Gastrocnemius medialis (tissue), 4 donors: ENCODE measurements at regions not wholly inside any gene's neighbourhood (a gene's known extent, or its start where the extent isn't known, plus 50 kb on each side); places are given as distances from the start of the nearest gene placed in this dataset.

Source experiments
- ATAC-seq, 2 donors: fragments of 150-250 bp; one replicate each; pipeline ENCODE4 v1.9.1; 2016
- DNase-seq, 2 donors: peaks; one replicate each; pipeline ENCODE4 v3.0.0-alpha.2; 2019
- H3K27ac ChIP-seq, 4 donors: fragments of 200-600 bp; sonication (generic); 1 replicate in 1 of 4; 2 replicates in 3 of 4; pipeline ENCODE4 v1.5.1; 2016 to 2018; ENCODE audit warnings: mild to moderate bottlenecking in 2 of 4, moderate library complexity in 1 of 4
- H3K27me3 ChIP-seq, 3 donors: fragments of 200-600 bp; sonication (generic) in 2 of 3; 1 replicate in 1 of 3; 2 replicates in 2 of 3; pipeline versions ENCODE4 v1.5.1 to v1.6.0; 2016 to 2019; ENCODE audit warnings: mild to moderate bottlenecking in 1 of 3, moderate library complexity in 1 of 3
- H3K36me3 ChIP-seq, 2 donors: fragments of 200-600 bp; sonication (generic) in 1 of 2; one replicate each; pipeline ENCODE4 v1.5.1; 2017 to 2018
- H3K4me1 ChIP-seq, 2 donors: fragments of 200-600 bp; sonication (generic) in 1 of 2; one replicate each; pipeline ENCODE4 v1.5.1; 2016 to 2017; ENCODE audit warnings: mild to moderate bottlenecking in 2 of 2
- H3K4me3 ChIP-seq, 4 donors: fragments of 200-600 bp; sonication (generic) in 3 of 4; 1 replicate in 1 of 4; 2 replicates in 3 of 4; pipeline ENCODE4 v1.5.1; 2016 to 2019; ENCODE audit warnings: mild to moderate bottlenecking in 2 of 4
- H3K9me3 ChIP-seq, 3 donors: fragments of 200-600 bp; sonication (generic) in 2 of 3; 1 replicate in 1 of 3; 2 replicates in 2 of 3; pipeline ENCODE4 v1.5.1; 2016 to 2019
- POLR2A ChIP-seq, 2 donors: fragments of 450-650 bp; IDR thresholded peaks; one replicate each; pipeline ENCODE4 v1.6.1; 2017; ENCODE audit warnings: antibody characterized with exemption in 2 of 2, mild to moderate bottlenecking in 2 of 2, moderate library complexity in 2 of 2
- in situ Hi-C, 4 donors: fragments of 200-750 bp; cut with MboI; loops; one replicate each; pipeline versions ENCODE4 v1.15.0 to v1.8.0; 2017; ENCODE audit warnings: low sequenced_read_pairs in 4 of 4
- intact Hi-C: fragments of 100-400 bp; cut with DNase I; formaldehyde crosslinking; loops from one replicate; pipeline ENCODE4 v1.15.1; 2023; ENCODE audit warnings: low total_unique reads
- TF ChIP-seq, protein P1 (sequence below), 5 experiments: fragments of 450-650 bp in 3 of 5; fragments of 200-600 bp in 2 of 5; sonication (generic) in 2 of 5; IDR thresholded peaks in 4 of 5; conservative IDR thresholded peaks in 1 of 5; 1 replicate in 4 of 5; 2 replicates in 1 of 5; pipeline ENCODE4 v1.5.1; 2016 to 2019; ENCODE audit warnings: antibody characterized with exemption in 5 of 5, mild to moderate bottlenecking in 3 of 5, moderate library complexity in 3 of 5

GRCh38 chr6:56890066-56890465, 64.8 kb upstream of the BEND6 start:
- no peak for TF ChIP-seq POLR2A (IDR thresholded peaks at IDR 0.05)
- TF ChIP-seq, protein P1, sequence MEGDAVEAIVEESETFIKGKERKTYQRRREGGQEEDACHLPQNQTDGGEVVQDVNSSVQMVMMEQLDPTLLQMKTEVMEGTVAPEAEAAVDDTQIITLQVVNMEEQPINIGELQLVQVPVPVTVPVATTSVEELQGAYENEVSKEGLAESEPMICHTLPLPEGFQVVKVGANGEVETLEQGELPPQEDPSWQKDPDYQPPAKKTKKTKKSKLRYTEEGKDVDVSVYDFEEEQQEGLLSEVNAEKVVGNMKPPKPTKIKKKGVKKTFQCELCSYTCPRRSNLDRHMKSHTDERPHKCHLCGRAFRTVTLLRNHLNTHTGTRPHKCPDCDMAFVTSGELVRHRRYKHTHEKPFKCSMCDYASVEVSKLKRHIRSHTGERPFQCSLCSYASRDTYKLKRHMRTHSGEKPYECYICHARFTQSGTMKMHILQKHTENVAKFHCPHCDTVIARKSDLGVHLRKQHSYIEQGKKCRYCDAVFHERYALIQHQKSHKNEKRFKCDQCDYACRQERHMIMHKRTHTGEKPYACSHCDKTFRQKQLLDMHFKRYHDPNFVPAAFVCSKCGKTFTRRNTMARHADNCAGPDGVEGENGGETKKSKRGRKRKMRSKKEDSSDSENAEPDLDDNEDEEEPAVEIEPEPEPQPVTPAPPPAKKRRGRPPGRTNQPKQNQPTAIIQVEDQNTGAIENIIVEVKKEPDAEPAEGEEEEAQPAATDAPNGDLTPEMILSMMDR (IDR thresholded peaks at IDR 0.05 in 4 of 5, conservative IDR thresholded peaks at IDR 0.05 in 1 of 5): no peak
- no peaks in the 10 kb centered on the region for H3K4me1 ChIP-seq
- H3K9me3 ChIP-seq: no peaks in the 10 kb centered on the region
- no peaks in the 10 kb centered on the region for H3K36me3 ChIP-seq
- no peak overlapping the region for H3K27ac ChIP-seq
- ATAC-seq: no peak
- intact Hi-C loops (no loop called here), in situ Hi-C loops (no loop called here)
- no peaks in the 10 kb centered on the region for H3K27me3 ChIP-seq
- H3K4me3 ChIP-seq: no peak overlapping the region
- DNase-seq: no peak

DNA sequence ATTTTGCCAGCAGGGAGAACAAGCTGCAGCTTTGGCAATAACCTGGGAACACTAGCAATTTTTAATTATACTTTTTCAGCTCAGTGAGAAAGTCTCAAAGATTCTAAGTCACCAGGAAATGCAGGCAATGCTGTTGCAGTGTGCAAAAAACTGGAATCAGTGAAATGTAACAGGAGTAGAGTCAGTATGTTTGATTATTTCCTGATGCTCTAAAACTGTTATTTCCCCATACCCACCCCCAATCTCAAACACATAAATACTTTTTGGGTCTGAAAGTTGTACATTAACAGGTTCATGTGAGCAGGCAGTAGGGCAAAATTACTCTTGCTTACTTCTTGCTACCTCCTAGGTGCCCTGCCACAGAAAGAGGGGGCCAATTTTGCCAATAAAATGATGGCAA, 65.4 kb upstream of the BEND6 start:
- ATAC-seq (no peak), DNase-seq (no peak)
- in situ Hi-C loops: no loop called here
- Histone ChIP-seq H3K27me3 (no peaks in the 10 kb centered on the region), H3K9me3 (no peaks in the 10 kb centered on the region), H3K4me1 (no peaks in the 10 kb centered on the region), H3K27ac (no peak overlapping the region), H3K36me3 (no peaks in the 10 kb centered on the region), H3K4me3 (no peak overlapping the region)
- intact Hi-C loops: no loop called here
- TF ChIP-seq POLR2A (IDR thresholded peaks at IDR 0.05): no peak
- TF ChIP-seq, protein P1 (IDR thresholded peaks at IDR 0.05 in 4 of 5, conservative IDR thresholded peaks at IDR 0.05 in 1 of 5): no peak

DNA sequence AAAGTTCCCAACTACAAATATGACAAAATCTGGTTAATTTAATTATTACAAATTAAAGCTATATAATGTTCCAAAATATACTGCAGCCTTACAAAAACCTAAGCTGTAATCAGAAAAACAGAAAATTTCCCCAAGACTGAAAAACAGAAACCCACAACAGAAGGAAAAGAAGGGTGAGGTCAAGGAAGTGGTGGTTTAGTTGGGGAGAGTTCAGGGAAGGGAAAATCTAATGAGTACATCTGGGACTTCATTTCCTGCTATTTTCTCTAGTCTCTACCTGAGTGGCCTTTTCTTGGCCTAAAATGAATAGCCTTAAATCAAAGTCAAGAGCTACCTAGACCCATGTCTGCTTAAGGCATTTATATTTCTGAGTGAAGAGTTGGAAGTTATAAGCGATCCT, 66.2 kb upstream of the BEND6 start:
- ATAC-seq (no peak), DNase-seq (no peak)
- Histone ChIP-seq H3K4me1 (no peaks in the 10 kb centered on the region), H3K27ac (no peak overlapping the region), H3K9me3 (no peaks in the 10 kb centered on the region), H3K36me3 (no peaks in the 10 kb centered on the region), H3K4me3 (no peak overlapping the region), H3K27me3 (no peaks in the 10 kb centered on the region)
- in situ Hi-C loops (no loop called here), intact Hi-C loops (no loop called here)
- TF ChIP-seq, protein P1 (IDR thresholded peaks at IDR 0.05 in 4 of 5, conservative IDR thresholded peaks at IDR 0.05 in 1 of 5): no peak
- no peak for TF ChIP-seq POLR2A (IDR thresholded peaks at IDR 0.05)

GRCh38 chr6:56887086-56887485, 67.8 kb upstream of the BEND6 start:
- TF ChIP-seq POLR2A (IDR thresholded peaks at IDR 0.05): no peak
- TF ChIP-seq, protein P1 (IDR thresholded peaks at IDR 0.05 in 4 of 5, conservative IDR thresholded peaks at IDR 0.05 in 1 of 5): no peak
- Histone ChIP-seq H3K27me3 (no peaks in the 10 kb centered on the region), H3K9me3 (no peaks in the 10 kb centered on the region), H3K36me3 (no peaks in the 10 kb centered on the region), H3K4me3 (no peak overlapping the region), H3K4me1 (no peaks in the 10 kb centered on the region), H3K27ac (no peak overlapping the region)
- ATAC-seq (no peak), DNase-seq (no peak)
- in situ Hi-C loops: no loop called here
- intact Hi-C loops: no loop called here

DNA sequence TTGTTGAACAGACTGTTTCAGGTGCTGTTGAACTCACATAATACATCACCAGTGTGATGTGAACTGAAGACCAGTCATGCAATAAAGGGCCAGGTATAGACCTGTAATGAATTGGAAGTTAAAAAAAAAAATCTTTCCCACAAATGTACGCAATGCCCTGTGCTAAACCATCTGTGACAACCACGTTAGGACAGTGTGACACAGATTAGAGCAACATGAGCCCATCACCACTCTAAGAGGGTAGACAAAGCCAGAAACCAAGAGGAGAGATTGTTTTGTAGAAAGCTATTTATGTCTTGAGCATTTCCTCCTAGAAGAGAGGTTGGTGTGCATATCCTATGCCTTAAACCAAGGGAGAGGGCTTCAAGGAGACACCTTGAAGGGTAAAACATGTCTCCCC, 77.0 kb upstream of the BEND6 start:
- no peaks in the 10 kb centered on the region for H3K9me3 ChIP-seq
- intact Hi-C loops (no loop called here), in situ Hi-C loops (no loop called here)
- H3K36me3 ChIP-seq: no peaks in the 10 kb centered on the region
- DNase-seq (no peak), ATAC-seq (no peak)
- H3K27me3 ChIP-seq: no peaks in the 10 kb centered on the region
- no peak for TF ChIP-seq POLR2A (IDR thresholded peaks at IDR 0.05)
- TF ChIP-seq, protein P1 (IDR thresholded peaks at IDR 0.05 in 4 of 5, conservative IDR thresholded peaks at IDR 0.05 in 1 of 5): no peak
- no peaks in the 10 kb centered on the region for H3K4me1 ChIP-seq
- H3K4me3 ChIP-seq: no peak overlapping the region
- no peak overlapping the region for H3K27ac ChIP-seq
